Fibroblast of gingiva (primary cell): ENCODE measurements at regions not wholly inside any gene's neighbourhood (a gene's known extent, or its start where the extent isn't known, plus 50 kb on each side); places are given as distances from the start of the nearest gene placed in this dataset.

Experiments used
- DNase-seq: peaks from one replicate; pipeline ENCODE4 v3.0.0-alpha.2; 2011; ENCODE audit warnings: low read depth

GRCh38 chr11:45518141-45518832 lies 147.1 kb downstream of the CHST1 start:
- no peak for DNase-seq

DNA sequence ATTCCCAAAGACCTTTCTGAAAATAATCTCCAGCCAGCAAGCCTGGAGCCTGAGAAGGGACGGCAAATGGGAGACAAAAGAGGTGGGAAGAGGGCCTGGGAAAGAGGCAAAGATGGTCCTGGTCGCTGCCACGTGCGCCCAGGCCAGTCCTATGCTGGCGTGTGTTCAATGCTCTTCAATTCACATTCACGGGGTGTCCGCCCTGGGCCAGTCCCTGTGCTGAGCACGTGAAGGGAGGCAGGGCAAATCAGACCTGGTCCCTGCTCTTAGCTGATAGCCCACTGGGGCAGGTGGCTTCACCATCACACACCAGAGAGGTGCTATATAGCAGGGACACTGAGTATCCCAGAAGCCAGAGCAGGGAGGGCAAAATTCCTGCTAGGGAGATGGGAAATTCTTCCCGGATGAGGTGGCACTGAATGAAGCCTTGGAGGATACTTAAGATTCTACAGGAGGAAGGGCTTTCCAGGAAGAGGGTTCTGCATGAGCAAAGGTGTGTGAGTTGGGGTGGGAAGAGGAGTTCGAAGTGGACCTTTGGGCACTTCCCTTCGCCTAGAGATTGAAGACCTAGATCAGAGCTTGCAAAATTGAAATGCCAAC lies 148.2 kb downstream of the CHST1 start:
- no peak for DNase-seq

DNA sequence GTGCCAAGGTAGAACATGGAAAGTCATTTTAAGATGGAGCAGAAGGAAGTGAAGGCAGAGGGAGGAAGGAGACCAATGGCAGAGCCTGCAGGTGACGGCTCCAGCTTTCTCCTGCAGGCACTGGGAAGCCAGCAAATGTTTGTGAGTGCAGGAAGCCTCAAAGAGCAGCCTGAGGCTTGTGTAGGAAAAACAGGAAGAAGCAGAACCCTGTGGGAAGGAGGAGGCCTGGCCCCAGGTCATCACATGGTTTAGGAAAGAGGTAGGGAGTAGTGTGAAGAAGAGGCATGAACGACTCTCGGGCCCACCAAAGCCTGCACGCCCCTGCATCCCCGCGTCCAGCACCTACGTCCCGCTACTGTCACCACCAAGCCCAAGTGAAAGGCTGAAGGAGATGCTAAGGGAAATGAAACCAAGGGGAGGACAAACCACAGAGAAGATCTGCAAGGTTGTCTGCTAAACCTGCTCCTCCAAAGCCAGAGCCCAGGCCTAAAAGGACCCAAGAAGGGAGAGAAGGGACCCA lies 151.5 kb downstream of the CHST1 start:
- no peak for DNase-seq

DNA sequence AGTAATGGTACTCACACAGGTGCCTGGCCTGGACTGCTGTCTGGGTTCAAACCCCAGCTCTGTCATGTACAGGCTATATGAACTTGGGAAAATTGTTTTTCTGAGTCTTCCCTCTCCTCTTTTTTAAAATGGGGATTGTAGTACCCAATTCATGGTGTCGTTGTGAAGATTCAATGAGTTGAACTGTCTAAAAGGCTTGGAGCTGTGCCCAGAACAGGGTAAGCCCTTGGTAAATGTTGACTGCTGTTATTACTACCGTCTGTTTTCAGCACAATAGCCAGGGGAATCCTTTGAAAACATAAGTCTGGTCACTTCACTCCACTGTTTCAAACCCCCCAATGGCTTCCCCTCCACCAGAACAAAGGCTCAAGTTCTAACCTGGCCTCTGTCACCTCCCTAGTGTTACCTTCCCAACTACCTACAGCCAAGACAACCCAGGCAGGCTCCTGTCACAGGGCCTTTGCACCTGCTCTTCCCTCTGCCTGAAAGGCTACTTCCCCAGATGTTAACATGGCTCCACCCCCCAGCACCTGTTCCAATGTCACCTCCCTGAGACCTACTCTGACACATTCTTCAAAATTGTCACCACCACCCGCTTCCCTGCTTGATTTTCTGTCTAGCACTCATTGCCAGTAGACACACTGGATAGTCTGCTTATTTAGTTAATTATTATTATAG lies 152.8 kb downstream of the CHST1 start:
- no peak for DNase-seq

- DNase-seq: no peak
These were observed 153.9 kb downstream of the CHST1 start for GRCh38 chr11:45511566-45511965.

GRCh38 chr11:45507916-45508315 lies 157.5 kb downstream of the CHST1 start:
- DNase-seq: no peak

GRCh38 chr11:45503311-45503710 lies 162.1 kb downstream of the CHST1 start:
- no peak for DNase-seq

- no peak for DNase-seq
These were observed 163.2 kb downstream of the CHST1 start for GRCh38 chr11:45502226-45502545.

DNA sequence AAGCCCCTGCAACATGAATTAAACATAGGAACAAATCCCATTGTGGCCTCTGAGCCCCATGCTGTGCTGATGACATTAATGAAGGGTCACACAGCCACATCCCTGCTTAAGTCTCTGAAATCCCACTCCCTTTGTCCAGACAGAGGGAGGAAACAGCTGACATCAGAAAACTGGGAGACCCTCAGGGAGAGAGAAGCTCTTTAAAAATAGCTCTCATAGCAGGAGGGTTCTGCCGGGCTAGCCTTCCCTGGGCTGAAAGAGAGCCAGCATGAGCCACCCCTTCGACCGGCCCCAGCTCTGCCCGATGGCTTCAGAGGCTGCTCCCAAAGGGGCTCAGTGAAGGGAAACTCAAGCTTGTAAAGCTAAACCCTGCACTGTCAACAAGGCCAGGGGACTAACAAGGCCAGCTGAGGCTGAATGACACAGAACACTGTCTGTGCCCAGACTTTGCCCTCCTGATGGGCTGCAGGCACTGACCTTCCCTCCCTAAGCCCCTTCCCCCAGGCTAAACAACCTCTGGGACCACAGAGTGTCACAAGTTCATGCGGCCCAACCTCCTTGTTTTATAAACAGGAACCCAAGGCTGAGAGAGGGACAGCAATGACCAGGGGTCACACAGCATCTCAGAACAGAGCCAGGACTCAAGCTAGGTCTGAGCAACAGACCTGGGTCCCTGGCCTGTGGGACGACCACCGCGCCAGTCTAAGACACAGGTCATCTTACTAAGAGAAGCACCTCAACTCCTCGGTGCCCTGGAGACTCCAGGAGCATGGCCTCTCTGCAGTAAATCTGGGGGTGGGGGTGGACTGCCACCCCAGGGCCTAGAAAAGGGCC lies 163.8 kb downstream of the CHST1 start:
- DNase-seq: no peak

DNA sequence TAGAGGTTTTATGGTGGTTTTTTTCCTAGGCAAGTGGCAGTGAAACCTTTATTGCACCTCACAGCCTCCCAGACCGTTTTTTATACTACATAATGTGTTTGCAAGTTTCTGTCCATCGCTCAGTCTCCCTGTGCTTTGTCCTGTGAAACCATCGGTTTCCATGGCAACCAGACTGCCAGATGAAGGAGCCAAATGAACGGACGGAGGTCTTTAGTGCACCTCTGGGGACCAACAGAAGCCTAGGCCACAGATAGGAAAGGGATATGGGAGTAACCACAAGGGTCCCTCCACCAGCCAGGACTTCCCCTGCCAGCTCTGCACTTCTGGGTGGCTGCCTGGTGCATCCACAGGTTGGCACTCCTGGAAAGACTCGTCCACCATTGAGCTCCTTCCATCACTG lies 165.0 kb downstream of the CHST1 start:
- DNase-seq: no peak

GRCh38 chr11:45494738-45495137 lies 170.7 kb downstream of the CHST1 start:
- no peak for DNase-seq

- no peak for DNase-seq
These were observed 176.0 kb downstream of the CHST1 start for GRCh38 chr11:45489281-45489905.

DNA sequence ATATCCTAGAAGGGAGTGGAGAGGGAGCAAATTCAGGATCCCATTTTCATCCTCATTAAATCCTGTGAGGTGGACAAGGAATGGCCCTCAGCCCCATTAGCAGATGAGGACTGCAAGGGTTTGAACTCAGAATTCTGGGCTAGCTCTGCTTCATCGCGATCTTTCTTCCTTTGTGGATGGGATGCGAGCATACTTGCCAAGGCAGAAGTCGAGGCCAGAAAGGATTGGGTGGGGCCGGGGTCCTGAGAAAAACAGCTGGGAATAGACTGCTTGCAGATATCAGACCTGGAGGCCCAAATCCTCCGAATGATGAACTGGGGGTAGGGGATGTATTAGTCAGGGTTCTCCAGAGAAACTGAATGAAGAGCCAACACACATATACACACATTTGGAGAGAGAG lies 179.0 kb downstream of the CHST1 start:
- DNase-seq: no peak

DNA sequence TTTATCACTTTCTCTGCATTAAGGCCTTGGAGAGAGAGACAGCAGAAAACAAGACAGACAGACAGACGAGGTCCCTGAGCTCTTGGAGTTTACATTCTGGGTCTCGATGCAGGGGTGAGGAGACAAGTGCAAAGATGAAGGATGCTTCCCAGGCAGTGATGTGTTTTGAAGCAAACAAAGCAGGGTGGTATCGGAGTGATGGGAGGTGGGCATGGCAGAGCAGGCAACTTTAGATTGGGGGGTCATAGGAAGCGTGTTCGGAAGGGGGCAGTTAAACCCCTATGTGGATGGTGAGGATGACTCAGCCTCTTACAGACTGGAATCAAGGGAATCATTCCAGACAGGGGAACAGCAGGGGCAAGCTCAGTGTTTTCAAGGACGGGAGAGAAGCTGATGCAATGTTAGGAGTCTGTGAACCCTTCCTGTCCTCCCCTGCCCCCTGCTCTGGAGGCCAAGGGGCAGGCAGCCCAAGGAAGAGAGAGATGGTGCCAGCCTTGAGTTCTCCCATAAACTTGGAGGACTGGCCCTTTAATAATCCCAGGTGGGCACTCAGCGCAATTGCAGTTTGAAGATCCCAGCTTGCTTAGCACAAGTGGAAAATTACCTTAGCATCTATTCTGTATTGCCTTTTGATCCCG lies 180.2 kb downstream of the CHST1 start:
- no peak for DNase-seq

GRCh38 chr11:45484326-45484883 lies 181.0 kb downstream of the CHST1 start:
- DNase-seq: no peak

- no peak for DNase-seq
These were observed 182.0 kb downstream of the CHST1 start for GRCh38 chr11:45483416-45483815.

DNA sequence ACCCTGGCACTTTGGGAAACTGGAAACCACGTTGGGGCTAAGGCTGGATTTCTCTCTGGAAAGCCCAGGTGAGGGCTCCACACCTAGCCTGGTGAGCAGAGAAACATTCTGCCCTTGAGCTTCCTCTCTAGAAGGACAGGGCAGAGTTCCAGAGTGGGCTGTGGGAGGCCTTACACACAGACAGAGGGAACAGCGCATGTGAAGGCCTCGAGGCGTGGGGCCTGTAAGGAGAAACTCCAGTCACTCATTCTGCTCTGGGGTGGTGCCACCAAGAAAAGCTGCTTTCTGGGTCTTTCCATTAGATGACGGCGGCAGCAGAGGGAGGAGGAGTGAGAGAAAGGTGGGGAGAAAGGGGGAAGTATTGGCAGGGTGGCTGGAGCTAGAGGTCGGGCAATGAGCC lies 183.1 kb downstream of the CHST1 start:
- no peak for DNase-seq

DNA sequence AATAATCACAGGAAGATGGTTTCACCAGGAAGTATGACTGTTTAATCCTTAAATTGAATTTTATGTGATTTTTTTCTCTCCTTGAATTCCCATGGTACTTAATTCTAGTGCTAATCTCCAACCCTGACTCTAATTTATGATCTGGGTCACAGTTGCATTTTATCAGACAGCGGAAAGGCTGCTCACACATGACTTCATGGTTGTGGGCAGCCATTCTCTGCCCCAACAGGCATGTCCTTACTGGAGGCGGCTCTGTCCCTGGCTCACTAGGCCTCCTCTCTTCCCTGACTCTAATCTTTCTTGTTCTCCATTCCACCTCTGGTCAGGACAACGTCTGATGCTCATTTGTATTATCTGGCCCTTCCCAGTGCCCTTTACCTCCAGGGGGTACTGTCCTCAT lies 184.4 kb downstream of the CHST1 start:
- DNase-seq: no peak

DNA sequence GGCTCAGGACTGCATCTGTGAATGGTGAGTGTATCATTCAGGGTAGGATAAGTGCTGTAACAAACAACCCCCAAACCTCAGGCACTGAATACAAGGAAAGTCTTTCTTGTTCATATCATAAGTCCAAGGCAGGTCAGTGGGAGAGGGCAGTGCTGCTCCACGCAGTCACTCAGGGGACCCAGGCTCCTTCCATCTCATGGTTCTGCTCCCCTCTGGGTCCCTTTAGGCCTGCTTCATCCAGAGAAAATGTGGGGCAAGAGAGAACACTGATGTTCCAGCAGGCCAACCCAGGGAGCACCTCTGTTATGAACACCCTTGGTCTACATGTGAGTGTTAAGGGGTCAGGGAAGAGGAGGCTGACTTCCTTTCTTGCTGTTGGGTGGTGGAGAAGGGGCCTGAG lies 187.8 kb downstream of the CHST1 start:
- no peak for DNase-seq

DNA sequence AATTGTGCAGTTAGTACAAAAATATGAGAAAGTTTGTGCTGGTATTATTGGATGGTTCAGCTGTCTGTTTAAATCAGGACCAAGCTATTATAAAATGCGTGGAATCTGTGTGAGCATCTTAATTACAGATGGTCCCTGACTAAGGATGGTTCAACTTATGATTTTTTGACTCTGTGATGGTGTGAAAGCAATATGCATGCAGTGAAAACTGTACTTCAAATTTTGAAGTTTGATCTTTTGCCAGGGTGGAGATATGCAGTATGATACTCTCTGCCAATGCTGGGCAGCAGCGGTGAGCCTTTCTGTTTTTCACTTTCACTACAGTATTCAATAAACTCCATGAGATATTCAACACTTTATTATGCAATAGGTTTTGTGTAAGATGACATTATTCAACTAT lies 189.3 kb downstream of the CHST1 start:
- DNase-seq: no peak

- no peak for DNase-seq
These were observed 189.0 kb upstream of the SYT13 start for GRCh38 chr11:45475173-45475572.
